Gastroesophageal sphincter (tissue), 4 donors: ENCODE measurements at regions not wholly inside any gene's neighbourhood (a gene's known extent, or its start where the extent isn't known, plus 50 kb on each side); places are given as distances from the start of the nearest gene placed in this dataset.
"Not testable (repeated sequence)": the region's sequence is repeated elsewhere in the genome, so short reads cannot be mapped to it uniquely, and the experiment has no call there.

Experiments used
- ATAC-seq: fragments of 150-250 bp; one replicate; pipeline ENCODE4 v1.9.1; 2016; ENCODE audit warnings: mild to moderate bottlenecking, moderate library complexity
- H3K27ac ChIP-seq, 4 donors: fragments of 200-600 bp; sonication (generic) in 3 of 4; 1 replicate in 3 of 4; 2 replicates in 1 of 4; pipeline ENCODE4 v1.5.1; 2016 to 2019
- H3K27me3 ChIP-seq: fragments of 200-600 bp; sonication (generic); one replicate; pipeline ENCODE4 v1.5.1; 2019
- H3K36me3 ChIP-seq, 2 donors: fragments of 200-600 bp; sonication (generic); one replicate each; pipeline ENCODE4 v1.5.1; 2019; ENCODE audit warnings: control low read depth in 1 of 2
- H3K4me1 ChIP-seq, 3 donors: fragments of 200-600 bp; sonication (generic); 1 replicate in 2 of 3; 2 replicates in 1 of 3; pipeline ENCODE4 v1.5.1; 2016 to 2019; ENCODE audit warnings: control low read depth in 2 of 3
- H3K4me3 ChIP-seq, 2 donors: fragments of 200-600 bp; sonication (generic); one replicate each; pipeline ENCODE4 v1.5.1; 2019; ENCODE audit warnings: mild to moderate bottlenecking in 1 of 2, moderate library complexity in 1 of 2
- H3K9me3 ChIP-seq, 3 donors: fragments of 200-600 bp; sonication (generic); one replicate each; pipeline ENCODE4 v1.5.1; 2017 to 2019; ENCODE audit warnings: control low read depth in 2 of 3
- EP300 ChIP-seq: sonication (generic); formaldehyde crosslinking; IDR thresholded peaks from one replicate; pipeline ENCODE4 v1.6.1; 2017; ENCODE audit warnings: antibody characterized with exemption, mild to moderate bottlenecking
- POLR2A ChIP-seq, 2 donors: fragments of 450-650 bp; IDR thresholded peaks; one replicate each; pipeline ENCODE4 v1.6.1; 2017; ENCODE audit warnings: antibody characterized with exemption in 2 of 2, mild to moderate bottlenecking in 2 of 2, moderate library complexity in 1 of 2
- POLR2AphosphoS5 ChIP-seq: sonication (generic); formaldehyde crosslinking; IDR thresholded peaks from one replicate; pipeline ENCODE4 v1.6.1; 2017; ENCODE audit warnings: antibody characterized with exemption
- WGBS, 2 donors: methylation state at CpG; one replicate each; pipeline ENCODE4 v1.1.5; 2018; ENCODE audit warnings: low coverage in 1 of 2; 5-methylcytosine and 5-hydroxymethylcytosine counted together
- TF ChIP-seq, protein P1 (sequence below), 4 experiments: fragments of 200-600 bp in 2 of 4; fragments of 450-650 bp in 2 of 4; sonication (generic) in 1 of 4; IDR thresholded peaks; one replicate each; pipeline ENCODE4 v1.5.1; 2017 to 2019; ENCODE audit warnings: antibody characterized with exemption in 4 of 4, mild to moderate bottlenecking in 2 of 4, moderate library complexity in 2 of 4

DNA sequence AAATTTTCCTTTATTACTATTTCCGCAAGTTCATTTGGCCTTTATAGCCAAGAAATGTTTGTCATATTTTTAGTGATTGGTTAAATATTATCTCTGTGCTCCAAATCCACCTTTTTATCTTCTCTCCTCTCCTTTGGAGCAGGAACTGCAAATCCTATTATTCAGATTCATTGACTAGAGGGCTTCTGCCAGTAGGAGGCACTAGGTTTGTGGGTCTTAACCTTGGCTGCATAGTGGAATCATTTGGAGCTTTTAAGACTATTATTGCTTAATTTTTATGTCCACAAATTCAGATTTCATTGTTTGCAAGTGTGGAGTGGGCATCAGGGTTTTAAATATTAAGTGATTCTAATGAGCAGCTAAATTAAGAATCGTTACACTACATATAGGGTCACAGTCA, 75.3 kb upstream of the SYT10 start:
- ATAC-seq: no peak
- Histone ChIP-seq H3K27ac (no peak overlapping the region), H3K27me3 (no peaks in the 10 kb centered on the region), H3K4me3 (no peak overlapping the region), H3K9me3 (no peaks in the 10 kb centered on the region), H3K36me3 (no peaks in the 10 kb centered on the region), H3K4me1 (no peaks in the 10 kb centered on the region)
- TF ChIP-seq POLR2A (IDR thresholded peaks at IDR 0.05) (no peak), POLR2AphosphoS5 (no peak), EP300 (no peak)
- TF ChIP-seq, protein P1, sequence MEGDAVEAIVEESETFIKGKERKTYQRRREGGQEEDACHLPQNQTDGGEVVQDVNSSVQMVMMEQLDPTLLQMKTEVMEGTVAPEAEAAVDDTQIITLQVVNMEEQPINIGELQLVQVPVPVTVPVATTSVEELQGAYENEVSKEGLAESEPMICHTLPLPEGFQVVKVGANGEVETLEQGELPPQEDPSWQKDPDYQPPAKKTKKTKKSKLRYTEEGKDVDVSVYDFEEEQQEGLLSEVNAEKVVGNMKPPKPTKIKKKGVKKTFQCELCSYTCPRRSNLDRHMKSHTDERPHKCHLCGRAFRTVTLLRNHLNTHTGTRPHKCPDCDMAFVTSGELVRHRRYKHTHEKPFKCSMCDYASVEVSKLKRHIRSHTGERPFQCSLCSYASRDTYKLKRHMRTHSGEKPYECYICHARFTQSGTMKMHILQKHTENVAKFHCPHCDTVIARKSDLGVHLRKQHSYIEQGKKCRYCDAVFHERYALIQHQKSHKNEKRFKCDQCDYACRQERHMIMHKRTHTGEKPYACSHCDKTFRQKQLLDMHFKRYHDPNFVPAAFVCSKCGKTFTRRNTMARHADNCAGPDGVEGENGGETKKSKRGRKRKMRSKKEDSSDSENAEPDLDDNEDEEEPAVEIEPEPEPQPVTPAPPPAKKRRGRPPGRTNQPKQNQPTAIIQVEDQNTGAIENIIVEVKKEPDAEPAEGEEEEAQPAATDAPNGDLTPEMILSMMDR (IDR thresholded peaks at IDR 0.05): no peak
- 93 to 100% methylated on average over 1 to 2 of the region's 2 CpGs for WGBS, 2 donors

DNA sequence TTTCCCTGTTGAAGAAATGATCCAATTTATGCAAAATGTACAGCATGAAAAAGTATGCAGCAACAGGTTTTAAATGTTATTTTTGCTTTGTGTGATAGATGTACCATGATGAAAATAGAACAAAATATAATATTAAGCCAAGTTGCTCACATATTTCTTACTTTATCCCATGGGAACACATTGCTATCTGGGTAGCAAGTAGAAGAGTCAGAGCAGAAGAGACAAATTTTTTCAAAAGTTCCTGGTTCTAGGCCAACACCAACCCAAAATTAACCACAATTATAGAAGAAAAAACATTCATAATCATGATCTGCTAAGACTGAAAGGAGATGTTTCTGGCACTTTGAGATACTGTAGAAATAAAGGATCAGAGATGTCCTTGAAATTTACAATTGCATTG, 79.9 kb upstream of the SYT10 start:
- TF ChIP-seq POLR2AphosphoS5: no peak
- no peak for TF ChIP-seq EP300
- TF ChIP-seq, protein P1 (IDR thresholded peaks at IDR 0.05): no peak
- no peak for TF ChIP-seq POLR2A (IDR thresholded peaks at IDR 0.05)
- no peaks in the 10 kb centered on the region for H3K4me1 ChIP-seq
- ATAC-seq: no peak

DNA sequence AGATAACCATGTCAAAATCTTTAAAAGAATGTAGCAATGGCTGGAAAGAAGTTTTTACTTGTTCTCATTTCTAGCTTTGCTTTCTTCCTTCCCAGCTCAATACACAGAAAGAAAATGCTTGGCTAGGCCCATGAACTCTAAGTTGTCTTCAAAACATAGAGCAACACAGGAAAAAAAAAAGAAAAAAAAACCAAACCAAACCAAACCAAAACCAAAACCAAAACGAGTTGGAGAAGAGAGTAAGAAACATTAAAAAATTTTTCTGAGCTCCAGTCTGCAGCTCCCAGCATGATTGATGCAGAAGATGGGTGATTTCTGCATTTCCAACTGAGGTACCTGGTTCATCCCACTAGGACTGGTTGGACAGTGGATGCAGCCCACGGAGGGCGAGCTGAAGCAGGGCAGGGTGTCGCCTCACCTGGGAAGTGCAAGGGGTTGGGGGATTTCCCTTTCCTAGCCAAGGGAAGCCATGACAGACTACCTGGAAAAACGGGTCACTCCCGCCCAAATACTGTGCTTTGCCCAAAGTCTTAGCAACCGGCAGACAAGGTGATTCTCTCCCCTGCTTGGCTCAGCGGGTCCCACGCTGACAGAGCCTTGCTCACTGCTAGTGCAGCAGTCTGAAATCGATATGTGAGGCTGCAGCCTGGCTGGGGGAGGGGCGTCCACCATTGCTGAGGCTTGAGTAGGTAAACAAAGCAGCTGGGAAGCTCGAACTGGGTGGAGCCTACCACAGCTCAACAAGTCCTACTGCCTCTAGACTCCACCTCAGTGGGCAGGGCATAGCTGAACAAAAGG, 81.1 kb upstream of the SYT10 start:
- 64 to 77% methylated on average over 6 to 7 of the region's 12 CpGs for WGBS, 2 donors
- H3K36me3 ChIP-seq, H3K4me3 ChIP-seq, ATAC-seq, H3K4me1 ChIP-seq, H3K9me3 ChIP-seq, H3K27me3 ChIP-seq, H3K27ac ChIP-seq: not testable (repeated sequence)

More for the DNA sequence above, 79.9 kb upstream of the SYT10 start:
- Histone ChIP-seq H3K27me3 (no peaks in the 10 kb centered on the region), H3K36me3 (no peaks in the 10 kb centered on the region), H3K27ac (no peak overlapping the region), H3K4me3 (no peak overlapping the region), H3K9me3 (no peaks in the 10 kb centered on the region)

DNA sequence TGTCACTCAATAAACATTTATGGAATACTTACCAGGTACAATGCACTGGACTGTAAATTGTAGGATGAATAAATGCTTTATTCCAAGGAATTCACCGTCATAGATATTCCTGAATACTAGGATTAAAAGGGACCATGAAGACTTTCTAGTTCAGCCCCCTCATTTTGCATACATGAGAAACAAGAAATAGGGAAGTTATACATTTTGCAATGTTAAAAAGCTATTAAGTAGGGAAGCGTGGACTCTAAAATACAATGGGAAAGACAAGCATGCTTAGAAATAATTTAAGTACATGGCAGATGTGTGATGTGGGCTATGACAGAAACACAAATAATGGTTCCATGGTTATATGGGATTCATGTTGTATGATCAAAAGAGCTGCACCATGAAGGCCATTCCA, 89.4 kb upstream of the SYT10 start:
- Histone ChIP-seq H3K9me3 (peaks cover 0 to 12% (median 0%) of the 10 kb centered on the region in 3 donors), H3K4me1 (no peaks in the 10 kb centered on the region), H3K27me3 (no peaks in the 10 kb centered on the region), H3K27ac (no peak overlapping the region), H3K4me3 (no peak overlapping the region), H3K36me3 (no peaks in the 10 kb centered on the region)
- 57 to 77% methylated on average over 2 of the region's 2 CpGs for WGBS, 2 donors
- TF ChIP-seq POLR2AphosphoS5 (no peak), EP300 (no peak), POLR2A (IDR thresholded peaks at IDR 0.05) (no peak)
- no peak for ATAC-seq

DNA sequence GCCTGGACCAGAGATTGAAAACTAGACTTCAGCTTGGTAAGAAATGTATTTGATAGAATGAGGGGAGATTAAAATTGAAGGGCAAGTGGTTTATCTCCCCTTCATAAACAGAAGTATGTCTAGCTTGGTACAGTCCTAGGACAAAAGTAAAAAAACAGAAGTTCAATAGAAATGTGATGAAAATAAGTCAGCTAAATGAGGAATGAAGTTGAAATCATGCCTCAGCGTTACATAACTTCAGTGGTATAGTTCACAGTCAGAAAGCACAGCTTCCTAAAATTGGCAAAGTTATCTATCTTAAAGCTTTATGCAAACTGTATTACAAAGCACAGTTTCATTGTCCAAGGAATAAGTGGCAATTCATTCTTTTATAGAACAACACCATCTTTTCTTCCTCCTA, 90.2 kb upstream of the SYT10 start:
- Histone ChIP-seq H3K4me1 (no peaks in the 10 kb centered on the region), H3K4me3 (no peak overlapping the region), H3K27ac (no peak overlapping the region), H3K9me3 (peaks cover 0 to 12% (median 0%) of the 10 kb centered on the region in 3 donors), H3K27me3 (no peaks in the 10 kb centered on the region), H3K36me3 (no peaks in the 10 kb centered on the region)
- no peak for ATAC-seq
- WGBS, 2 donors: 59 to 67% methylated on average over 1 of the region's 1 CpG
- TF ChIP-seq POLR2AphosphoS5 (no peak), EP300 (no peak), POLR2A (IDR thresholded peaks at IDR 0.05) (no peak)
- TF ChIP-seq, protein P1 (IDR thresholded peaks at IDR 0.05): no peak

DNA sequence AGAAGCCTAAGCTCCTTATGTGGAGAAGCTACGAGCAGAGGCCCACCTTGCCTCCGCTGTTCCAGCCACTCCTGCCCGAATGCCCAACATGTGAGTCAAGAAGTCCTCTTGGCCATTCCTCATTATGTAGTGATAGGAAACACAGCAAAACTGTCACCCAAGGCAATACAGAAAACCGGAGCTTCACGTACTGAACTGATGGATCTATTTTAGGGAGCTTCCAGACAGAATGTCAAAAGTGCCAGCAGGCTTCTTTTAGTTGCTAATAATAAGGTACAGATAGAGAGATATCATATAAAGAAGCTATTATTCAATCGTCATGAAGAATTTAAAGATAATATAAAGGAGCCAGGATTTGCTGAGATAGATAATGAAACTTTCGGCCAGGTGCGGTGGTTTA, 91.6 kb upstream of the SYT10 start:
- ATAC-seq: no peak
- Histone ChIP-seq H3K4me1 (no peaks in the 10 kb centered on the region), H3K27me3 (no peaks in the 10 kb centered on the region), H3K9me3 (no peaks in the 10 kb centered on the region), H3K36me3 (no peaks in the 10 kb centered on the region), H3K4me3 (no peak overlapping the region), H3K27ac (no peak overlapping the region)
- WGBS, 2 donors: 72 to 84% methylated on average over 3 to 4 of the region's 8 CpGs
- TF ChIP-seq, protein P1 (IDR thresholded peaks at IDR 0.05): no peak
- TF ChIP-seq POLR2A (IDR thresholded peaks at IDR 0.05) (no peak), POLR2AphosphoS5 (no peak), EP300 (no peak)
